Mesendoderm (in vitro differentiated cells): ENCODE measurements at regions not wholly inside any gene's neighbourhood (a gene's known extent, or its start where the extent isn't known, plus 50 kb on each side); places are given as distances from the start of the nearest gene placed in this dataset.

Source experiments
- DNase-seq: peaks from one replicate; pipeline ENCODE4 v3.0.0; 2013
- H2AK5ac ChIP-seq: 2 replicates; pipeline ENCODE4 v1.6.1; 2013; ENCODE audit warnings: low read length, inconsistent platforms
- H2BK120ac ChIP-seq: 2 replicates; pipeline ENCODE4 v1.6.1; 2013; ENCODE audit warnings: low read depth, mild to moderate bottlenecking, low read length, moderate library complexity, mixed read lengths
- H2BK15ac ChIP-seq: replicated peaks from 2 replicates; pipeline ENCODE4 v1.6.1; 2013; ENCODE audit warnings: low read depth, mild to moderate bottlenecking, moderate library complexity
- H2BK5ac ChIP-seq: 2 replicates; pipeline ENCODE4 v1.6.1; 2013; ENCODE audit warnings: low read length, inconsistent platforms
- H3K18ac ChIP-seq: 2 replicates; pipeline ENCODE4 v1.6.1; 2013; ENCODE audit warnings: mild to moderate bottlenecking, low read length, mixed read lengths
- H3K23ac ChIP-seq: one replicate; pipeline ENCODE4 v1.6.1; 2013; ENCODE audit warnings: low read length
- H3K27ac ChIP-seq: 2 replicates; pipeline ENCODE4 v1.5.1; 2013; ENCODE audit warnings: low read depth, mild to moderate bottlenecking, inconsistent platforms, low read length, moderate library complexity
- H3K27me3 ChIP-seq: 2 replicates; pipeline ENCODE4 v1.6.1; 2013; ENCODE audit warnings: low read length, control low read depth, mild to moderate bottlenecking, inconsistent platforms; ENCODE audit not compliant: insufficient read depth, poor library complexity
- H3K36me3 ChIP-seq: 2 replicates; pipeline ENCODE4 v1.6.1; 2013; ENCODE audit warnings: low read length, inconsistent platforms; ENCODE audit not compliant: control insufficient read depth, insufficient read depth
- H3K4ac ChIP-seq: one replicate; pipeline ENCODE4 v1.6.1; 2013; ENCODE audit warnings: low read depth, mild to moderate bottlenecking, low read length, moderate library complexity
- H3K4me1 ChIP-seq: 2 replicates; pipeline ENCODE4 v1.6.1; 2013; ENCODE audit warnings: low read depth, low read length, inconsistent platforms; ENCODE audit not compliant: control insufficient read depth
- H3K4me2 ChIP-seq: 2 replicates; pipeline ENCODE4 v1.6.1; 2013; ENCODE audit warnings: low read length
- H3K4me3 ChIP-seq: 2 replicates; pipeline ENCODE4 v1.5.1; 2013; ENCODE audit warnings: mild to moderate bottlenecking, low read length
- H3K56ac ChIP-seq: one replicate; pipeline ENCODE4 v1.6.1; 2013; ENCODE audit warnings: low read length
- H3K79me1 ChIP-seq: 2 replicates; pipeline ENCODE4 v1.6.1; 2013; ENCODE audit warnings: low read length, inconsistent platforms
- H3K79me2 ChIP-seq: 2 replicates; pipeline ENCODE4 v1.6.1; 2013; ENCODE audit warnings: mild to moderate bottlenecking, low read length; ENCODE audit not compliant: control insufficient read depth, insufficient read depth
- H3K9ac ChIP-seq: 2 replicates; pipeline ENCODE4 v1.6.1; 2013; ENCODE audit warnings: low read length, inconsistent platforms
- H4K5ac ChIP-seq: one replicate; pipeline ENCODE4 v1.6.1; 2013; ENCODE audit warnings: low read length
- H4K8ac ChIP-seq: one replicate; pipeline ENCODE4 v1.6.1; 2013; ENCODE audit warnings: low read depth, mild to moderate bottlenecking, control low read depth, low read length, moderate library complexity
- WGBS: extraction: QIAGEN DNeasy Blood & Tissue Kit; methylation state at CpG from one replicate; pipeline ENCODE4 v1.1.7; 2013; ENCODE audit warnings: low lambda C conversion rate, missing lambda C conversion rate; ENCODE audit not compliant: insufficient coverage; ENCODE audit errors: extremely low coverage; 5-methylcytosine and 5-hydroxymethylcytosine counted together

DNA sequence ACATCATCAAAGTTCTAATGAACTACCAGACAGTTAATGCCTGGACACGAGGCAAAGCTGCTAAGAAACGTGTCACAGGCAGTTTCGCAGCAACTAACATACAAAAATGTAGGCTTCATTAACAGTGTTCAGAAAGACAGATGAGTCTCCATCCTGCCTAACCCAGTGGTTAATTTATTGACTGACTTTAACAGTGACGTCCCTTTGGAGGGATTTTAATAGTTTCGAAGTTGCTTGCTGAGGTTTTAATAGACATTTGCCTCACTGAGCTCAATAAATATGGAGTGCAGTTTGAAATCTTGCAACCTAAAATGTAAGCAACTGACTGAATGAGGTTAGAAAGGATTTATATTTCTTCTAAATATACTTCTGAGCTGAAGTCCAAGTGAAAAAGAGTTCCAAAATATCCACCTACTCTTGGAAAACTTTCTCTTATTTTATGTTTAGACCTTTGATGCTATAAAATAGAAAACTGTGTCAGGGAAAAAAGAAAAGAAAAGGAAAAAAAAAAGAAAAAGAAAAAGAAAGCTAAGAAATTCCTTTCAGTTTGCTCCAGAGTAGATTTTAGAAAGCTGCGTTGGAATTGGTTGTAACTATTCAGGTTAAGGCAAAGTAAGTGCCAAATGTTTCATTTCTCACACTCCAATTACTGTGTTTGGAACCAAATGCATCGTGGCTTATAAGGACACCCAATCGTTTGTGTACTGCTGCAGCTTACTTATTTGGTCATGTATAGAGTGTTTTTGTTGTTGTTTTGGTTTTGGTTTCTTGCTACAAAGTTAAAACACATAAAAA is 2016.6 kb downstream of the MAT2B start:
- no peak overlapping the region for H3K27ac ChIP-seq

DNA sequence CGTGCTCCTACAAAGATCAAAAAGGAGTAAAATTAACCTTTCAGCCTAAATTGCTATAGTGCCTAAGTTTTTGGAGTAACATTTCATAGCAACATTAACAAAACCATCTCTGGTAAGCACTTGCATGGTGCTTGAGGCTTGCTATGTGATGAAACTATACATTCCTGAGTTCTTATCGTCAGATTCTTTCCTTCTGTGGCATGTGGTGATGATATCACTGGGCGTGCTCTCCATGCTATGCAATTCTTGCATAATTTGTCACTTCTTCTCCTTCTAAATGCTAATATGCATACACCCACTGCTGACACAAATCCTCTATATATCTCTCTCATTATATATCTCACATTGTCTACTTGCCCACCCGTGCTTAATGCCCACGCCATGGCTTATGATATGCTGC is 2019.9 kb downstream of the MAT2B start:
- no CpG with 5 or more reads among the region's 5 CpGs for WGBS
- Histone ChIP-seq H2AK5ac (no peak overlapping the region), H3K27me3 (no peaks in the 10 kb centered on the region), H2BK120ac (no peak overlapping the region), H4K8ac (no peak overlapping the region), H3K79me1 (no peaks in the 10 kb centered on the region), H3K36me3 (no peaks in the 10 kb centered on the region), H3K4me1 (no peaks in the 10 kb centered on the region), H3K4me2 (no peak overlapping the region), H3K79me2 (no peaks in the 10 kb centered on the region), H3K4me3 (no peak overlapping the region), H2BK5ac (no peak overlapping the region), H3K18ac (no peak overlapping the region), H3K27ac (no peak overlapping the region), H4K5ac (no peak overlapping the region), H3K4ac (no peak overlapping the region), H3K9ac (no peak overlapping the region), H2BK15ac (no peak overlapping the region), H3K23ac (no peak overlapping the region), H3K56ac (no peak overlapping the region)
- DNase-seq, result peak; percentile 88

More for the DNA sequence above, 2016.6 kb downstream of the MAT2B start:
- H2BK120ac ChIP-seq, result no peak overlapping the region
- no peak overlapping the region for H3K18ac ChIP-seq
- H3K4me2 ChIP-seq, result no peak overlapping the region
- H3K9ac ChIP-seq, result no peak overlapping the region
- no peak for DNase-seq
- no peak overlapping the region for H3K23ac ChIP-seq
- H3K56ac ChIP-seq, result no peak overlapping the region
- no peak overlapping the region for H4K8ac ChIP-seq
- no peaks in the 10 kb centered on the region for H3K4me1 ChIP-seq
- H3K4me3 ChIP-seq, result no peak overlapping the region
- no peak overlapping the region for H4K5ac ChIP-seq
- no peaks in the 10 kb centered on the region for H3K79me2 ChIP-seq
- no peak overlapping the region for H2BK15ac ChIP-seq
- no peaks in the 10 kb centered on the region for H3K79me1 ChIP-seq
- no peak overlapping the region for H2AK5ac ChIP-seq
- WGBS, result no CpG with 5 or more reads among the region's 8 CpGs
- no peak overlapping the region for H2BK5ac ChIP-seq
- no peak overlapping the region for H3K4ac ChIP-seq
- H3K27me3 ChIP-seq, result no peaks in the 10 kb centered on the region
- H3K36me3 ChIP-seq, result no peaks in the 10 kb centered on the region

DNA sequence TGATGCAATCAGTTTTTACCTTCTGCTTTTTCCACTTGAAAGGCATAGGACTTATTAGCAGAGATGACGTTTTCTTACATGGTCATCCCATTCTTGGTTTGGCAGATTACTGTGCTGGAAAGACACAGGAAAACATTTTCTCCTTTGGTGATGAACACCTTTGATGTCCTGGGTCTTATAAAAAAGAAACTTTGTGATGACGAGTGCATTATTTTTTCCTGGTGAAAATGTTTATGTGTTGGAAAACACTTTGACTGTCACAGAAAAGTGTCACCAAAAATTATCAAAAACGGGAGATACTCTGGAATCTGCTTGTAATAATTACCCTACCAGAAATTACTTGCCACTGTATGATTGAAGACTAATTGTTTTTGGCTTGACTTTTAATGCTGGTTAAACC is 2020.9 kb downstream of the MAT2B start:
- no peaks in the 10 kb centered on the region for H3K4me1 ChIP-seq
- H4K8ac ChIP-seq, result no peak overlapping the region
- no peaks in the 10 kb centered on the region for H3K27me3 ChIP-seq
- no peaks in the 10 kb centered on the region for H3K79me2 ChIP-seq
- no peak overlapping the region for H3K4me2 ChIP-seq
- H3K36me3 ChIP-seq, result no peaks in the 10 kb centered on the region
- H3K18ac ChIP-seq, result no peak overlapping the region
- no peak for DNase-seq
- no peak overlapping the region for H3K56ac ChIP-seq
- no CpG with 5 or more reads among the region's 3 CpGs for WGBS
- no peak overlapping the region for H3K27ac ChIP-seq
- no peak overlapping the region for H2BK15ac ChIP-seq
- no peak overlapping the region for H3K9ac ChIP-seq
- H4K5ac ChIP-seq, result no peak overlapping the region
- H3K4me3 ChIP-seq, result no peak overlapping the region
- H3K4ac ChIP-seq, result no peak overlapping the region
- H3K79me1 ChIP-seq, result no peaks in the 10 kb centered on the region
- no peak overlapping the region for H2BK120ac ChIP-seq
- H3K23ac ChIP-seq, result no peak overlapping the region
- no peak overlapping the region for H2AK5ac ChIP-seq
- no peak overlapping the region for H2BK5ac ChIP-seq

DNA sequence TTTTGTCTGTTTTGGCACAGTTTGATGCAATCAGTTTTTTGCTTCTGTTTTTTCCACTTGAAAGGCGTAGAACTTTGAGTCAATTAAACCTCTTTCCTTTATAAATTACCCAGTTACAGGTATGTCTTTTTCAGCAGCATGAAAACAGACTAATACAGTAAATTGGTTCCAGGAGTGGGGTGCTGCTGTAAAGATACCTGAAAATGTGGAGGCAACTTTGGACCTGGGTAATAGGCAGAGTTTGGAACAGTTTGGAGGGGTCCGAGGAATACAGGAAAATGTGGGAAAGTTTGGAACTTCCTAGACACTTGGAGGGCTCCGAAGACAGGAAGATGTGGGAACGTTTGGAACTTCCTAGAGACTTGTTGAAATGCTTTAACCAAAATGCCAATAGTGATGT is 2022.2 kb downstream of the MAT2B start:
- Histone ChIP-seq H3K23ac (no peak overlapping the region), H3K9ac (no peak overlapping the region), H3K27ac (no peak overlapping the region), H3K4me2 (no peak overlapping the region), H3K4me3 (no peak overlapping the region), H3K79me2 (no peaks in the 10 kb centered on the region), H4K5ac (no peak overlapping the region), H3K36me3 (no peaks in the 10 kb centered on the region), H3K56ac (no peak overlapping the region), H3K27me3 (no peaks in the 10 kb centered on the region), H2AK5ac (no peak overlapping the region), H2BK15ac (no peak overlapping the region), H3K4me1 (no peaks in the 10 kb centered on the region), H2BK120ac (no peak overlapping the region), H3K79me1 (no peaks in the 10 kb centered on the region), H2BK5ac (no peak overlapping the region), H3K4ac (no peak overlapping the region), H4K8ac (no peak overlapping the region), H3K18ac (no peak overlapping the region)
- no peak for DNase-seq
- no CpG with 5 or more reads among the region's 4 CpGs for WGBS

DNA sequence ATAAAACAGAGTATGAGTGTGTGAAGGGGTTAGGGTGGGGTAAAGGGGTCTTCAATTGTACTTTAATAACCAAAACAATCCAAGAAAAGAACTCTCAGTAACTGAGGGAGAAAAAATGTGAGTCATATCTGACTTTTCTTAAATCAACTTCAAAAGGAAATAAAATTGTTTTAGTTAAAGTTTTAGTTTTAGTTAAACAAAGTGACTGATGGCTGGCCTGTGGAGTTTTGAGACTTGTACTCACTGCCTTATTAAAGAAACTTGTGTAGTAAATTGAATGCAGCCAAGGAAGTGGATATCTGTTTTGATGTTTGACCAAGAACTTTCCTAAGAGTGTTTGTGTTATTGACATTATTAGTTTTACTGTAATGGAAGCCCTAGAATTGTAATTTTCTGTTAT is 2032.6 kb downstream of the MAT2B start:
- Histone ChIP-seq H3K4me2 (no peak overlapping the region), H3K36me3 (no peaks in the 10 kb centered on the region), H2BK5ac (no peak overlapping the region), H4K5ac (no peak overlapping the region), H3K79me1 (no peaks in the 10 kb centered on the region), H2BK120ac (no peak overlapping the region), H3K4ac (no peak overlapping the region), H2BK15ac (no peak overlapping the region), H3K4me3 (no peak overlapping the region), H3K18ac (no peak overlapping the region), H3K56ac (no peak overlapping the region), H2AK5ac (no peak overlapping the region), H3K27me3 (no peaks in the 10 kb centered on the region), H4K8ac (no peak overlapping the region), H3K27ac (no peak overlapping the region), H3K9ac (no peak overlapping the region), H3K4me1 (no peaks in the 10 kb centered on the region), H3K79me2 (no peaks in the 10 kb centered on the region), H3K23ac (no peak overlapping the region)
- no peak for DNase-seq

DNA sequence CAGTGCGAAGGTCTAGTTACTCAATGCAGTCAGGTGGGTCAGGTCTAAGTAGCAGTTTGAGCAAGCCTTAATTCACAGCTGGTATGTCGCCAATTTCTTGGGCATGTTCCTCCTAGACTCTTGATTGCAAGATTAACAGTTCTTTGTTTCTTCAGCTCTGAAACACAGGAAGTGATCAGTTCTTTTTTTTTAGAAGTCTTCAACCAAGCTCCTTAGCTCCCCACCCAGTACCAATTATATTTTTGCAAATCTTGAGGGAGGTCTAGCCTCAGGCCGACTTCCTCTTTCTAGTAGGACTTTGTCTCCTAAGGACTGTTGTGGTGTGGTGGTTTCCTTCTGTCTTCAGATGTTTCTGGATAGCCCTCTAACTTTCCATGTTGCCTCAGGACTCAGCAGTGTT is 2054.2 kb downstream of the MAT2B start:
- Histone ChIP-seq H3K79me2 (no peaks in the 10 kb centered on the region), H3K9ac (no peak overlapping the region), H3K27ac (no peak overlapping the region), H3K4ac (no peak overlapping the region), H4K8ac (no peak overlapping the region), H3K79me1 (no peaks in the 10 kb centered on the region), H2BK5ac (no peak overlapping the region), H3K36me3 (no peaks in the 10 kb centered on the region), H3K18ac (no peak overlapping the region), H2AK5ac (no peak overlapping the region), H3K27me3 (no peaks in the 10 kb centered on the region), H3K4me3 (no peak overlapping the region), H3K4me2 (no peak overlapping the region), H3K4me1 (no peaks in the 10 kb centered on the region), H3K56ac (no peak overlapping the region), H4K5ac (no peak overlapping the region), H2BK15ac (no peak overlapping the region), H3K23ac (no peak overlapping the region), H2BK120ac (no peak overlapping the region)
- WGBS, result no CpG with 5 or more reads among the region's 3 CpGs
- peak; percentile 1 for DNase-seq
